Fibroblast of the aortic adventitia (primary cell): ENCODE measurements at regions not wholly inside any gene's neighbourhood (a gene's known extent, or its start where the extent isn't known, plus 50 kb on each side); places are given as distances from the start of the nearest gene placed in this dataset.

Experiments
- DNase-seq: peaks from one replicate; pipeline ENCODE4 v3.0.0-alpha.2; 2010; ENCODE audit warnings: low read depth
- H3K4me3 ChIP-seq: 2 replicates; pipeline ENCODE4 v1.5.1; 2011; ENCODE audit warnings: low read depth, mild to moderate bottlenecking, control low read depth, low read length, moderate library complexity
- CTCF ChIP-seq: IDR thresholded peaks from 2 replicates; pipeline ENCODE4 v1.5.1; 2011; ENCODE audit warnings: mild to moderate bottlenecking, low read length, control low read depth, inconsistent platforms; ENCODE audit not compliant: insufficient read depth

GRCh38 chr2:238502088-238502810 is 75.5 kb downstream of the ASB1 start:
- no peak for DNase-seq
- no peak overlapping the region for H3K4me3 ChIP-seq
- TF ChIP-seq CTCF, result no peak

- H3K4me3 ChIP-seq, result no peak overlapping the region
- DNase-seq, result no peak
- no peak for TF ChIP-seq CTCF
These were observed 76.4 kb downstream of the ASB1 start for GRCh38 chr2:238502956-238503791.

GRCh38 chr2:238504181-238504931 is 77.6 kb downstream of the ASB1 start:
- no peak overlapping the region for H3K4me3 ChIP-seq
- no peak for DNase-seq
- no peak for TF ChIP-seq CTCF

GRCh38 chr2:238505119-238505891 is 78.6 kb downstream of the ASB1 start:
- no peak for TF ChIP-seq CTCF
- DNase-seq, result no peak
- H3K4me3 ChIP-seq, result no peak overlapping the region

- no peak overlapping the region for H3K4me3 ChIP-seq
- DNase-seq, result no peak
- no peak for TF ChIP-seq CTCF
These were observed 79.2 kb downstream of the ASB1 start for GRCh38 chr2:238505892-238506280.
